GM18858 (cell line): ENCODE measurements at regions not wholly inside any gene's neighbourhood (a gene's known extent, or its start where the extent isn't known, plus 50 kb on each side); places are given as distances from the start of the nearest gene placed in this dataset.

Experiments used
- ATAC-seq: cut with Tn5 transposase; IDR thresholded peaks from one replicate; pipeline ENCODE4 v1.9.1; 2021; ENCODE audit not compliant: unreplicated experiment

DNA sequence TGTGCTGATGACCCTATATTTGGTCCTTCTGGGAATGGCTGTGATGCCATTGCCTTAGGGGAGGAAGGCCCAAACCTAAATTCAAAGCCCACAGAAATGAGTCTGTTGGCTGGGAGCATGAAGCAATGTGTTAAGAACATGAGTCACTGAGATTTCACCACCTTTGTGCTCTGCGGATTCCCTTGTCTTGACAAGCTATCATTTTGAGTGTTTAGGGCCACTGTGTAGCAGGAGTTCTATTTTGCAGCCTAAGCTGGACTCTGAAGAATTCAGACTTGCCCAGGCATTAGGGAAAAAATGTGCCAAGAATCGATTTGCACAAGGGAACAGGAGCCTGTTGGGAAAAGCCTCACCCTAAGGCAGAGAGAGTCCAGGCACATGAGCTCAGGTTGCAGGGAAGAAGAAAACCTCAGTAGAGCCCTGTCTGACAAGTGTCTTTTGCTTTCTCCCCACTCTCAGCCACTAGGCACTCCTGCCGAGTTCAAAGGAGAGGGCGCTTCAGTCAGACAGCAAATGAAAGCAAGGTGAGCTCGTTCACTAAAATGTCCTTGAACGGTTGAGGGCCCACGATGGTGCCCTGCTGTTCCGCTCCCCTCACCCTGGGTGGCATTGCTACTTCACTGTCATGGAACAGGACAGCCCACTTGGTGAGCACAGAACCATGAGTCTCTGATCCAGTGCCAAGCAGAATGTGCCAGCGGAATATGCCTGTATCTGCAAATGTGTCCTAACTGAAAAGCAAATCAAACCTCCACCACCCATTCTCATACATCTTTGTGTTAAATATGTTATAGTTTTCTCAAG is 93.6 kb downstream of the PRLHR start:
- ATAC-seq, result no peak

GRCh38 chr10:118501171-118501570 is 94.3 kb downstream of the PRLHR start:
- ATAC-seq, result no peak

GRCh38 chr10:118500477-118501104 is 94.9 kb downstream of the PRLHR start:
- ATAC-seq, result no peak

GRCh38 chr10:118499186-118499585 is 96.3 kb downstream of the PRLHR start:
- no peak for ATAC-seq

- no peak for ATAC-seq
Observed at GRCh38 chr10:118498623-118499022, 96.8 kb downstream of the PRLHR start.

DNA sequence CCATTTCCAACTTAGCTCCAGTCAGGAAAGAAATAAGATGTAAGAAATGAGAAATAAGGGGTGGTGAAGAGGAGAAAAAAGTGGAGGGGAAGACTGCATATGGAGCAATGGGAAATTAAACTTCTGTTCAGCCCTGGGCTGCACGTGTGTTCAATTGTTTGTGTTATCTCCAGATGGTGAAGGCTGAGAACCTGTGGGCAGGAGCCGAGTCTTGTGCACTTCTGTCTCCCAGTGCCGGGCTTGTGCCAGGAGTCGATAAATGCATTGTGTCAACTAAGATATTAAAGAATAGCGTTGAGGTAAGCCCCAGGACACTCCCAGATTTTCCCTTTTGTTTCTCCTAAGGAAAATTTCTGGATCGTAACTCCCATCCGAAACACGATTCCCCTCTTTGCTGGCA is 98.2 kb downstream of the PRLHR start:
- ATAC-seq, result no peak

DNA sequence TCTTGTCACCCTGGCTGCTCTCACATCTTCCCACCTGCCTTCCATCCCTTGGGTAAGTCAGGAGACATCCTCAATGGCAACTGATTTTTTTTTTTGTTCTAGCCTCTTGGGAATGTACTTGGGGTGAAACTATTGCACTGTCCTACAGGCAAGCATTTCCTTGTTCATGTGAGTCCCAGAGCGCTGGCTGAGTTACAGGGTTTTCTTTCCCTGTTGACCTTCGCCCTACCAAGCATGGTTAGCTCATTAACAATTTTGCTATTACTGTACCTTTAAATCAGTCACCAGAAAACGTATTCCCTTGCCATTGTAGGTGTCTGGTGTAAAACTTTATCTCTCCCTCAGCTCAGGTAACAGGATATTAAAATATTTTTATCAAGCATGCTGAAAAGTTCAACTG is 98.9 kb downstream of the PRLHR start:
- ATAC-seq, result no peak

DNA sequence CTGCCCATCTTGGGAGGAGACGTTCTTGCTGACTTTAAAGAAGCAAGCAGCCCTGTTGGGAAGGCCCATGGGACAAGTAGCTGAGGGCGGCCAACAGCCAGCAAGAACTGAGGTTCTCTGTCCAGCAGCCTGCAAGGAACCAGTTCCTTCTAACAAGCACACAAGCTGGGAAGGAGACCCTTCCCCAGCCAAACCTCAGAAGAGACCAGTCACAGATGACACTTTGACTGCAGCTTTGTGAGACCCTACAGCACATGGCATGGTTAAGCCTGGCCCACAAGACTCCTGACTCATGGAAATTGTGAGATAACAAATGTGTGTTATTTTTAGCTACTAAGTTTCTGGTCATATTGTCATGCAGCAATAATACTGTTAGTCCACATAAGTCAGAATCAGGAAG is 99.9 kb downstream of the PRLHR start:
- no peak for ATAC-seq

DNA sequence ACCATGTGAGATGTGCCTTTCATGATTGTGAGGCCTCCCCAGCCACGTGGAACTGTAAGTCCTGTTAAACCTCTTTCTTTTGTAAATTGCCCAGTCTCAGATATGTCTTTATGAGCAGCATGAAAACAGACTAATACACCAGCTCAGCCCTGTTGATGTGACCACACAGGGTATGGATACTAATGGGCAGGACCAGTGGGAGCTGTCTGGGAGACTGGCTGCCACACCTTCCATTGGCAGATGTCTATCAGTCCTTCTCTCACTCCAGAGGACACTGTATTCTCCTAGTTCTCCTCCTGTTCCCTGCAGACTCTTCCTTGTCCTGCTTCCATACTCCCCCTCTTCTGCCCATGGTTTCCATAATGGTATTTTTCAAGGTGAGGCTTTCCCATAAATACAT is 104.4 kb downstream of the PRLHR start:
- ATAC-seq, result no peak

DNA sequence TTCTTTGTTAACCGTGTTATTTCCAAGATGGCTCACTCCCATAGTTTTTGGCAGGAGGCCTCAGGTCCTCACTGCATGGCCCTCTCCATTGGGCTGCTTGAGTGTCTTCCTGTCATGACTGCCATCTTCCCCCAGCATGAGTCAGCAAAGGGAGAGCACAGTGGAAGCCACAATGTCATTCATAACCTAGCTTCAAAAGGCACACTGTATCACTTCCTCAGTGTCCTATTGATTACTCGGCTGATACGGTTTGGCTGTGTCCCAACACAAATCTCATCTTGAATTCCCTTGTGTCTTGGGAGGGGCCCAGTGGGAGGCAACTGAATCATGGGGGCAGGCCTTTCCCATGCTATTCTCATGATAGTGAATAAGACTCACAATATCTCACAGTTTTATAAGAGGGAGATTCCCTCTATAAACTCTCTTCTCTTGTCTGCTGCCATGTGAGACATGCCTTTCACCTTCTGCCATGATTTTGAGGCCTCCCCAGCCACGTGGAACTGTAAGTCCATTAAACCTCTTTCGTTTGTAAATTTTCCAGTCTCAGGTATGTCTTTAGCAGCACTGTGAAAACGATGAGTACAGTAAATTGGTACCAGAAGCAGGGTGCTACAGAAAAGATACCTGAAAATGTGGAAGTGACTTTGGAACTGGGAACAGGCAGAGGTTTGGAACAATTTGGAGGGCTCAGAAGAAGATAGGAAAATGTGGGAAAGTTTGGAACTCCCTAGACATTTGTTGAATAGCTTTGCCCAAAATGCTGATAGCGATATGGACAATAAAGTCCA is 106.5 kb downstream of the PRLHR start:
- no peak for ATAC-seq

DNA sequence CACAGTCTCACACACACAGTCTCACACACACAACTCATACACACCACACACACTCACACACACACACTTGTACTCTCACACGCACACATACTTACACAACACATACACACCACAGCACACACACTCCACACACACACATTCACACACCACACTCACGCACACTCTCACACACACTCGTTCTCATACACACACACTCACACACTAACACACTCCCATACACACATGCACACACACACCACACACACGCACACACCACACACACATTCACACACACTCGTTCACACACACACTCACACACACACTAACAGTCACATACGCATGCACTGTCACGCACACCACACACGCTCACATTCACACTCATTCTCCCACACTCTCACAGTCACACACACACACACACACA is 109.8 kb downstream of the PRLHR start:
- no peak for ATAC-seq

- ATAC-seq, result no peak
Observed at GRCh38 chr10:118484152-118484871, 111.1 kb downstream of the PRLHR start.

DNA sequence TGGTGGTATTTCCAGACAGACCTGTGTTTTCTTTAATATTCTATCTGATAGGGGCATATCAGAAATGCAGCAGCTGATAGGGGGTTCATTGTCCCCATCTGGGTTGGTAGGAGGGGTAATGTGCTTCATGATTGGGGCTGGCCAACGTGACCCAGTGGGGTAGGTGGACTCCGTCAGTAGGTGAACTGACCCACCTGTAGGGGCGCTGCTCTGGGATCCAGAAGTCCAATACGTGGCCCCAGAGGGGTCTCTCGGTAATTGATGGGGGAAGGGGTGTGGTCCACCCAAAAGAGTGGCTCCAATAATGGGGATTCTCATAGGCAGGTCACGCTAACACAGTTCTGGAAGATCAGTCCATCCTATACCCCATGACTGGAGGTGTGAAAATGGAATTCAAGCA is 112.0 kb downstream of the PRLHR start:
- ATAC-seq, result no peak

DNA sequence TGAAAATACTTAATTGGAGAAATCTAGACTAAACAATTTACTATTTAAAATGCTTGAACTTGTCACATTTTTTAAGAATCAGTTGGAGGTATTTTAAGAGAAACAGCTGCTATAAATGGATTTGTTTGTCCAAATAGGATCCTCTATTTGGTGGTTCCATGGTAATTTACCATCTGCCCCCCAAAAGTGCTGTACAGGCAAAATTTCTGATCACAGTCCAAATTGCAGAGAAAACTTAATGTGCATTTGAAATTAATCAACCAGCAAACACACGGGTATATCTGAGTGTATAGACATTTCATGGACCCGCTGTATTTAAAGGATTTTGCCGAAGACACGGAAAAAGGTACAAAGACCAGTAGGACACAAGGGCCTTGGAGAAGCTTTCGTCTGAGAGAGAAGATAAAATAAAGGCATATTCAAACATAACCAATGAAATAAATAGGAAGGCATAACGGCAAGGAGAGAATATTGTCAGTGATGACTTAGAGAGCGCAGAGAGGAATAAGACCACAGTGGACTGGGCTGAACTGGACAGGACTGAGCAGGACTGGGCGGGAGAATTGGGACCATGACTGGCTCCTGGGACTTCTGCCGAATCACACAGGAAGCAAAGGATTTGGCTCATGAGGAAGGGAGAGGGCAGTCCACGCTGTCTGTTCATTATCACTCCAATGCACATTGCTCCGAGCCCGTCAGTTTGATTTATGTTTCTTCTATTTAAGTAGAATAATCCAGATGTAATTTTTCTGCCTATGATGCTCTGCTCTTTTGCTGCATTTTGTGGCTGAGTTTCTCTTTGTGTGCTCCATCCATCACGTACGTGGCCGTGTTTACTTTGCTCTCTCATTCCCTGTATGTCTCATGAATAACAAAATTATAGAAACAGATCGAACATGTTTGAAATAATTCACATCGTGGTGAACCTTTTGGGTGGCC is 112.8 kb downstream of the PRLHR start:
- ATAC-seq, result no peak

DNA sequence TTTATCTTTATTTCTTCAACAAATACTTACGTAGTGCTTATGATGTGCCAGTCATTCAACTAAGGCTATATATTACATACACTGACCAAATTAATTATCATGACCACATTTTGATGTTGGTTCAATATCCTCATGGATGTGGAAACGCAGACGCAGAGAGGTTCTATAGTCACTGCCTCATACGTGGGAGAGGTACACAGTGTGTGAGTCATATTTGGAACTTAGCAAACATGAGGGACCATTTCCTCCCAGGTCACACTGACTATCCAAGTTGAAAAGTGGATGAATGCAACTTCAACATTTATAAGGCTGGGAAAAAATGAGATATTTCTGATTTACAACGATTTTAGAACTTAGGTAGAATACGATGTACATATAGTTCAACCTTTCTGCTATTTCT is 113.6 kb downstream of the PRLHR start:
- ATAC-seq, result no peak

- no peak for ATAC-seq
Observed at GRCh38 chr10:118475214-118475613, 120.2 kb downstream of the PRLHR start.

DNA sequence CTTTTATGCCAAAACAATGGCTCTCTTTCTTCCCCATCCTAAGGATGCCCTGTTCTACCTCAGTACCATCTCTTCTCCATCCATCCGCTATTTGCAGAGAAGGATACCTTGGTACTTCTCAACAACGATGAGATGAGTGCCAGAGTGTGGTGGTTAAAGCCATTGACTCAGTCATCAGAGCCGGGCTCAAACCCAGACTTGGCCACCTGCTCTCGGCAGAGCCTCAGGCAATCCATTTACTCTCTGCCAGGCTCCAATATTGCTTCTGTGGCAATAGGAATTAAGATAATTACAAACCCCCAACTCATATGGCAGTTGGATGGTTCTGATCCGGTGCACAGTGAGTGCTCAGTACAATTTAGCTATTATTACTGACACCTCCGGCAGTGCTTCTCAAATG is 121.3 kb downstream of the PRLHR start:
- ATAC-seq, result no peak

GRCh38 chr10:118473305-118473960 is 122.0 kb downstream of the PRLHR start:
- ATAC-seq, result no peak

DNA sequence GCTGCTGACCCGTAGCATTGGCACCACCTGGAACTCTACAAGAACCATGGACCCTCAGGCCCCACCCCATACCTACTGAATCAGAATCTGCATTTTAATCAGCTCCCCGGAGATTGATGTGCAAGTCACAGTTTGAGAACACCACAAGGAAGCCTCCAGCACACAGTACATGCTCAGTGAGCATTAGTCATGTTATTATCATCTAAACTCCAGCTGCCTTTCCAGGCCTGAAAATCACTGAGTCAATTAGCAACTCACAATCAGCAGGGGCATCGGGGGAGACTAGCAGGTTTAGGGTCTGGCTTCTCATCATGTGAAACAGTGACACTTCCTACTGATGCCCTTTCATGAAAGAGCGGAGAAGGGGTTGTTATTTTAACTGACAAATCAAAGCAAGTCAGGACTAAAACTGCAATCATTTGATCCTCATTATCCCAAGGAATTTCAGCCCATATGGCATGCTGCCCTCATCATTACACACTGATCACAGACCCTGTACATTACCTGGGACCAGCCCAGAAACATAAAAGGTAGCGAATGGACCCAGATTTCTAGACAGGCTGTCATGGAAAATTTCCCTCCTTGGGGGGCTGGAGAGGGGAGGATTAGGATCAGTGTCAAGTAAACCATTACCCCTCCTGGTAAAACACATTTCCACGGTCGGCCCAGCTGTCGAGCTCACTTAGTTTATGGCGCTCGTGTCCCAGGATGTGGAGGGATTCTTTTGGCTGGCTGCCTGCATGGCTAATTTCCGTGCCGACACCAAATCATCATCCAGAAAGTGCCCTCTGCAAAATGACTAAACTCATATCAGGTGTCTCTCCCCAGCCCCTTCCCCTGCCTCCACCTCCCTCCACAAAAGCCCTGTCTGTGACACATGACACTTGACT is 122.8 kb downstream of the PRLHR start:
- no peak for ATAC-seq
